ENCODE measurements at regions not wholly inside any gene's neighbourhood (a gene's known extent, or its start where the extent isn't known, plus 50 kb on each side); places are given as distances from the start of the nearest gene placed in this dataset.
A peak's percentile ranks its signal among the peaks of the same experiment; 100 is the strongest.

GRCh38 chr22:49482811-49483210 lies 344.9 kb downstream of the BRD1 start:
- Histone ChIP-seq H3K9me2 (replicated peaks; ENCODE audit: low read length) (no peaks in the 10 kb centered on the region), H3K4me2 (ENCODE audit: low read length) (no peak overlapping the region), H3K9me3 (ENCODE audit: low read length) (no peaks in the 10 kb centered on the region), H3K27me3 (ENCODE audit: low read length) (peaks cover 50% of the 10 kb centered on the region), H3K36me3 (ENCODE audit: low read depth, low read length) (no peaks in the 10 kb centered on the region), H4K20me1 (ENCODE audit: low read length) (no peaks in the 10 kb centered on the region), H3K4me1 (ENCODE audit: insufficient read depth, low read length) (peaks cover 8% of the 10 kb centered on the region), H3K4me3 (ENCODE audit: low read length) (no peak overlapping the region), H3K27ac (ENCODE audit: low read length) (no peak overlapping the region), H3K79me2 (ENCODE audit: low read length) (no peaks in the 10 kb centered on the region), H3K9ac (ENCODE audit: low read length) (no peak overlapping the region), H3F3A (ENCODE audit: low read length, unreplicated experiment) (no peaks in the 10 kb centered on the region), H2AFZ (ENCODE audit: low read length) (no peak overlapping the region)
- intact Hi-C loops (cut with micrococcal nuclease): no loop called here
- ATAC-seq (no peak), DNase-seq (no peak)
- ChIA-PET CTCF (no interaction called here), POLR2A (ENCODE audit: unreplicated experiment) (no interaction called here)
- no TSS peak for BruUV-seq (replicated peaks)
- TF ChIP-seq, protein P1, sequence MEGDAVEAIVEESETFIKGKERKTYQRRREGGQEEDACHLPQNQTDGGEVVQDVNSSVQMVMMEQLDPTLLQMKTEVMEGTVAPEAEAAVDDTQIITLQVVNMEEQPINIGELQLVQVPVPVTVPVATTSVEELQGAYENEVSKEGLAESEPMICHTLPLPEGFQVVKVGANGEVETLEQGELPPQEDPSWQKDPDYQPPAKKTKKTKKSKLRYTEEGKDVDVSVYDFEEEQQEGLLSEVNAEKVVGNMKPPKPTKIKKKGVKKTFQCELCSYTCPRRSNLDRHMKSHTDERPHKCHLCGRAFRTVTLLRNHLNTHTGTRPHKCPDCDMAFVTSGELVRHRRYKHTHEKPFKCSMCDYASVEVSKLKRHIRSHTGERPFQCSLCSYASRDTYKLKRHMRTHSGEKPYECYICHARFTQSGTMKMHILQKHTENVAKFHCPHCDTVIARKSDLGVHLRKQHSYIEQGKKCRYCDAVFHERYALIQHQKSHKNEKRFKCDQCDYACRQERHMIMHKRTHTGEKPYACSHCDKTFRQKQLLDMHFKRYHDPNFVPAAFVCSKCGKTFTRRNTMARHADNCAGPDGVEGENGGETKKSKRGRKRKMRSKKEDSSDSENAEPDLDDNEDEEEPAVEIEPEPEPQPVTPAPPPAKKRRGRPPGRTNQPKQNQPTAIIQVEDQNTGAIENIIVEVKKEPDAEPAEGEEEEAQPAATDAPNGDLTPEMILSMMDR (conservative IDR thresholded peaks at IDR 0.05; ENCODE audit: low read depth, low read length): no peak
- TF ChIP-seq EZH2 (IDR thresholded peaks at IDR 0.05; ENCODE audit: low read length, unreplicated experiment) (no peak), EZH2phosphoT487 (IDR thresholded peaks at IDR 0.05; ENCODE audit: borderline replicate concordance, low read length) (no peak)

GRCh38 chr22:49481659-49482399 lies 345.8 kb downstream of the BRD1 start:
- peak overlapping the region; percentile 29 for H2AFZ ChIP-seq (ENCODE audit: low read length)

More at GRCh38 chr22:49481659-49482399, 345.8 kb downstream of the BRD1 start:
- ATAC-seq: 0 out of 2 replicates have a peak, but pooled peaks have one; percentile 35
- Histone ChIP-seq H4K20me1 (ENCODE audit: low read length) (no peaks in the 10 kb centered on the region), H3K4me1 (ENCODE audit: insufficient read depth, low read length) (no peaks in the 10 kb centered on the region; the same call in 1 of the 2 replicates), H3K4me3 (ENCODE audit: low read length) (peak overlapping the region; percentile 44), H3K27me3 (ENCODE audit: low read length) (peaks cover 50% of the 10 kb centered on the region), H3K27ac (ENCODE audit: low read length) (no peak overlapping the region), H3F3A (ENCODE audit: low read length, unreplicated experiment) (no peaks in the 10 kb centered on the region), H3K9me3 (ENCODE audit: low read length) (no peaks in the 10 kb centered on the region), H3K9ac (ENCODE audit: low read length) (no peak overlapping the region), H3K79me2 (ENCODE audit: low read length) (no peaks in the 10 kb centered on the region), H3K36me3 (ENCODE audit: low read depth, low read length) (no peaks in the 10 kb centered on the region), H3K9me2 (replicated peaks; ENCODE audit: low read length) (no peaks in the 10 kb centered on the region), H3K4me2 (ENCODE audit: low read length) (peak overlapping the region; percentile 69)
- peak; percentile 10 for DNase-seq
- TF ChIP-seq, protein P1 (conservative IDR thresholded peaks at IDR 0.05; ENCODE audit: low read depth, low read length): no peak
- peak; percentile 87 for TF ChIP-seq EZH2 (IDR thresholded peaks at IDR 0.05; ENCODE audit: low read length, unreplicated experiment)
- no peak for TF ChIP-seq EZH2phosphoT487 (IDR thresholded peaks at IDR 0.05; ENCODE audit: borderline replicate concordance, low read length)
- ChIA-PET CTCF (no interaction called here), POLR2A (ENCODE audit: unreplicated experiment) (no interaction called here)
- intact Hi-C loops (cut with micrococcal nuclease): no loop called here
- no TSS peak for BruUV-seq (replicated peaks)

All from PC-3 (cell line).